Nephron progenitor cell (in vitro differentiated cells): ENCODE measurements at regions not wholly inside any gene's neighbourhood (a gene's known extent, or its start where the extent isn't known, plus 50 kb on each side); places are given as distances from the start of the nearest gene placed in this dataset.

Experiments used
- DNase-seq: peaks from one replicate; pipeline ENCODE4 v3.0.0; 2021
- H3K27ac Mint-ChIP-seq: 2 replicates; pipeline ENCODE4 v1.8.0; 2021; ENCODE audit warnings: mild to moderate bottlenecking, moderate library complexity, mixed read lengths
- H3K27me3 Mint-ChIP-seq: 2 replicates; pipeline ENCODE4 v1.8.0; 2021; ENCODE audit warnings: mild to moderate bottlenecking, low read depth, mixed read lengths; ENCODE audit not compliant: poor library complexity
- H3K36me3 Mint-ChIP-seq: 2 replicates; pipeline ENCODE4 v1.8.0; 2021; ENCODE audit warnings: low read depth, mixed read lengths
- H3K4me1 Mint-ChIP-seq: 2 replicates; pipeline ENCODE4 v1.8.0; 2021; ENCODE audit warnings: mixed read lengths
- H3K4me3 Mint-ChIP-seq: 2 replicates; pipeline ENCODE4 v1.8.0; 2021; ENCODE audit warnings: mild to moderate bottlenecking, moderate library complexity, mixed read lengths
- H3K9me3 Mint-ChIP-seq: 2 replicates; pipeline ENCODE4 v1.8.0; 2021; ENCODE audit warnings: mild to moderate bottlenecking, moderate library complexity, mixed read lengths
- CTCF ChIP-seq: fragments of 200-600 bp; sonication (generic); IDR thresholded peaks from 2 replicates; pipeline ENCODE4 v1.5.0; 2021; ENCODE audit warnings: antibody characterized with exemption

- peak; percentile 59 for TF ChIP-seq CTCF
- H3K36me3 Mint-ChIP-seq = no peaks in the 10 kb centered on the region
- peak; percentile 26 for DNase-seq
Observed at GRCh38 chr6:127641905-127642304, 64.9 kb downstream of the C6orf58 start.

More at GRCh38 chr6:127641905-127642304, 64.9 kb downstream of the C6orf58 start:
- Mint-ChIP-seq H3K9me3 (no peaks in the 10 kb centered on the region), H3K4me1 (no peaks in the 10 kb centered on the region), H3K27me3 (peaks cover 11% of the 10 kb centered on the region), H3K27ac (no peak overlapping the region), H3K4me3 (no peak overlapping the region)
